Glutamatergic neuron (in vitro differentiated cells): ENCODE measurements at regions not wholly inside any gene's neighbourhood (a gene's known extent, or its start where the extent isn't known, plus 50 kb on each side); places are given as distances from the start of the nearest gene placed in this dataset.

Experiments
- DNase-seq: peaks from one replicate; pipeline ENCODE4 v3.0.0; 2022
- H3K27ac Mint-ChIP-seq: one replicate; pipeline ENCODE4 v1.8.0; 2020; ENCODE audit warnings: mild to moderate bottlenecking, mixed read lengths, inconsistent platforms; ENCODE audit not compliant: unreplicated experiment
- H3K27me3 Mint-ChIP-seq: one replicate; pipeline ENCODE4 v1.8.0; 2020; ENCODE audit warnings: mild to moderate bottlenecking, moderate library complexity, mixed read lengths, inconsistent platforms; ENCODE audit not compliant: unreplicated experiment
- H3K36me3 Mint-ChIP-seq: one replicate; pipeline ENCODE4 v1.8.0; 2020; ENCODE audit warnings: mild to moderate bottlenecking, mixed read lengths, inconsistent platforms; ENCODE audit not compliant: unreplicated experiment
- H3K4me1 Mint-ChIP-seq: one replicate; pipeline ENCODE4 v1.8.0; 2020; ENCODE audit warnings: mild to moderate bottlenecking, low read depth, mixed read lengths, inconsistent platforms; ENCODE audit not compliant: unreplicated experiment
- H3K4me3 Mint-ChIP-seq: one replicate; pipeline ENCODE4 v1.8.0; 2020; ENCODE audit warnings: mild to moderate bottlenecking, mixed read lengths, inconsistent platforms; ENCODE audit not compliant: unreplicated experiment
- H3K9me3 Mint-ChIP-seq: one replicate; pipeline ENCODE4 v1.8.0; 2020; ENCODE audit warnings: mild to moderate bottlenecking, moderate library complexity, mixed read lengths, inconsistent platforms; ENCODE audit not compliant: unreplicated experiment
- TF ChIP-seq, protein P1 (sequence below): fragments of 200-600 bp; sonication (generic); IDR thresholded peaks from one replicate; pipeline ENCODE4 v1.5.0; 2021; ENCODE audit not compliant: partially characterized antibody, unreplicated experiment

GRCh38 chr22:49663311-49663711, 164.4 kb downstream of the BRD1 start:
- H3K36me3 Mint-ChIP-seq = peaks cover 4% of the 10 kb centered on the region
- no peak for DNase-seq
- TF ChIP-seq, protein P1, sequence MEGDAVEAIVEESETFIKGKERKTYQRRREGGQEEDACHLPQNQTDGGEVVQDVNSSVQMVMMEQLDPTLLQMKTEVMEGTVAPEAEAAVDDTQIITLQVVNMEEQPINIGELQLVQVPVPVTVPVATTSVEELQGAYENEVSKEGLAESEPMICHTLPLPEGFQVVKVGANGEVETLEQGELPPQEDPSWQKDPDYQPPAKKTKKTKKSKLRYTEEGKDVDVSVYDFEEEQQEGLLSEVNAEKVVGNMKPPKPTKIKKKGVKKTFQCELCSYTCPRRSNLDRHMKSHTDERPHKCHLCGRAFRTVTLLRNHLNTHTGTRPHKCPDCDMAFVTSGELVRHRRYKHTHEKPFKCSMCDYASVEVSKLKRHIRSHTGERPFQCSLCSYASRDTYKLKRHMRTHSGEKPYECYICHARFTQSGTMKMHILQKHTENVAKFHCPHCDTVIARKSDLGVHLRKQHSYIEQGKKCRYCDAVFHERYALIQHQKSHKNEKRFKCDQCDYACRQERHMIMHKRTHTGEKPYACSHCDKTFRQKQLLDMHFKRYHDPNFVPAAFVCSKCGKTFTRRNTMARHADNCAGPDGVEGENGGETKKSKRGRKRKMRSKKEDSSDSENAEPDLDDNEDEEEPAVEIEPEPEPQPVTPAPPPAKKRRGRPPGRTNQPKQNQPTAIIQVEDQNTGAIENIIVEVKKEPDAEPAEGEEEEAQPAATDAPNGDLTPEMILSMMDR = no peak
- H3K27me3 Mint-ChIP-seq = peaks cover 9% of the 10 kb centered on the region
- no peak overlapping the region for H3K4me3 Mint-ChIP-seq
- H3K9me3 Mint-ChIP-seq = peaks cover 32% of the 10 kb centered on the region
- H3K4me1 Mint-ChIP-seq = no peaks in the 10 kb centered on the region
- no peak overlapping the region for H3K27ac Mint-ChIP-seq

DNA sequence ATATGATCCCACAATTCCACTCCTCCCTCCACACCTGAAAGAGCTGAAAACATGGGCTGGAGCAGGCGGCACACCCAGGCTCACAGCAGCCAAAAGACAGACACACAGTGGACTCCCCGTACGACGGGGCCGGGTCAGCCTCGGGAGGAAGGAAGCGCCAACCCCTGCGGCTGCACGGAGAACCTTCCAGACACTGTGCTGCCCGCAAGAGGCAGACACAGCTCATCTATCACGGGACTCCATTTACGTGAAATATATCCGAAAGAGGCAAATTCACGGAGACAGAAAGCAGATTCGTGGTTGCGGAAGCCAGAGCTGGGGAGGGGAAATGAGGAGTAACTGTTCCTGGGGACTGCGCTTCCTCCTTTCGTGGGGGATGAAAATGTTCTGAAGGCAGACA, 165.0 kb downstream of the BRD1 start:
- H3K27ac Mint-ChIP-seq = no peak overlapping the region
- no peak for DNase-seq
- H3K4me3 Mint-ChIP-seq = no peak overlapping the region
- TF ChIP-seq, protein P1 = no peak
- H3K9me3 Mint-ChIP-seq = peaks cover 32% of the 10 kb centered on the region
- peaks cover 4% of the 10 kb centered on the region for H3K36me3 Mint-ChIP-seq
- peaks cover 9% of the 10 kb centered on the region for H3K27me3 Mint-ChIP-seq
- no peaks in the 10 kb centered on the region for H3K4me1 Mint-ChIP-seq

DNA sequence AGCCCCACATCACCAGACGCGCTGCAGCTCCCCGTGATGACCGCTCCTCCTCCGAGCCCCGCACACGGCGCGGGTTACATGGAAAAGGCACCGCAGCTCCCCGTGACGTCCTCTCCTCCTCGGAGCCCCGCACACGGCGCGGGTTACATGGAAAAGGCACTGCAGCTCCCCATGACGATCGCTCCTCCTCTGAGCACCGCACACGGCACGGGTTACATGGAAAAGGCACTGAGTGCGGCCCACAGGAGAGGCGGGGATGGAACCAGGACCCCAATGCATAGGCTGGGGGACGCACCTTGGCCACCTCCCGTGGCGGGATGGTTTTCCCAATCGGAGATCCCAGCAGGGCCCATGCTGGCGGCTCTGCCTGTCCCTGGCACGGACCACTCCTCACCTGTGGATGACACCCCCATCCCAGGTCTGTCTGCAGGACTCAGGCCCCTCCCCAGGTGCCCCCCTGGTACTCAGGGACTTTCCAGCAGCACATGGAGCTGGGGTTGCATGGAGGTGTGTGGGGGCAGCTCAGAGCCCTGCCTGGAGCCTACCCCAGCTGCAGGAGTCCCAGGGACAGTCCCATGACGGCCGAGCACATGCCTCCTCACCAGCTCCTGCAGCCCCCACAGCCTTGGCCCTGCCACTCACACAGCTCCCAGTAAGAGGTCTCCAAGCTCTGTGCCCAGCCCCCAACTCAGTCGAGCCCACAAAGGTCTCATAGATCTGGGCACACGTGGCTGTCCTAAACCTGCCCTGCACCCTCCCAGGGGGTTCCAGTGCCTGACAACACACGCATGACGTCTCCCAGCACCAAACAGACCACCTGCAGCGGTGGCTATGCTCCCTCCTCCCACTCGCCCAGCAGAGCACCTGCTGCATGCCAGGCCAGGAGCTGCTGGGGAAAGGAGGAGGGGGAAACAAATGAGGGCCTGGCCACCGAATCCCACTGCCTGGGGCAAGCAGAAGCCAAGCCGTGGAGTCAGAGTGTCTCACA, 166.6 kb downstream of the BRD1 start:
- no peak for DNase-seq
- H3K36me3 Mint-ChIP-seq = peaks cover 4% of the 10 kb centered on the region
- H3K27me3 Mint-ChIP-seq = peaks cover 6% of the 10 kb centered on the region
- no peak overlapping the region for H3K4me3 Mint-ChIP-seq
- peaks cover 32% of the 10 kb centered on the region for H3K9me3 Mint-ChIP-seq
- TF ChIP-seq, protein P1 = no peak
- no peak overlapping the region for H3K27ac Mint-ChIP-seq
- H3K4me1 Mint-ChIP-seq = no peaks in the 10 kb centered on the region

- Mint-ChIP-seq H3K36me3 (peaks cover 3% of the 10 kb centered on the region), H3K4me3 (no peak overlapping the region), H3K9me3 (peaks cover 28% of the 10 kb centered on the region), H3K27ac (no peak overlapping the region), H3K27me3 (peaks cover 6% of the 10 kb centered on the region), H3K4me1 (no peaks in the 10 kb centered on the region)
- TF ChIP-seq, protein P1 = no peak
- no peak for DNase-seq
Observed at GRCh38 chr22:49660321-49660720, 167.4 kb downstream of the BRD1 start.

- Mint-ChIP-seq H3K4me1 (no peaks in the 10 kb centered on the region), H3K27ac (no peak overlapping the region), H3K36me3 (no peaks in the 10 kb centered on the region), H3K4me3 (no peak overlapping the region), H3K27me3 (peaks cover 4% of the 10 kb centered on the region), H3K9me3 (peaks cover 26% of the 10 kb centered on the region)
- no peak for DNase-seq
- TF ChIP-seq, protein P1 = no peak
Observed at GRCh38 chr22:49659924-49660315, 167.8 kb downstream of the BRD1 start.
